SK-MEL-5 (cell line): ENCODE measurements at regions not wholly inside any gene's neighbourhood (a gene's known extent, or its start where the extent isn't known, plus 50 kb on each side); places are given as distances from the start of the nearest gene placed in this dataset.

Source experiments
- DNase-seq: peaks from one replicate; pipeline ENCODE4 v3.0.0-alpha.2; 2016; ENCODE audit warnings: low read depth, low spot score
- in situ Hi-C: cut with HindIII; loops from 2 replicates; pipeline ENCODE4 v1.10.0; 2016; ENCODE audit warnings: low sequenced_read_pairs, high pct_unique_total_duplicates, low pct_unique_long_range_greater_than_20kb
- small RNA-seq, 2 experiments: library from RNA; depleted of rRNA; stranded (forward); fragments of <200 nt; gene quantifications; one replicate each; pipeline ENCODE3, GENCODE V24; 2014

DNA sequence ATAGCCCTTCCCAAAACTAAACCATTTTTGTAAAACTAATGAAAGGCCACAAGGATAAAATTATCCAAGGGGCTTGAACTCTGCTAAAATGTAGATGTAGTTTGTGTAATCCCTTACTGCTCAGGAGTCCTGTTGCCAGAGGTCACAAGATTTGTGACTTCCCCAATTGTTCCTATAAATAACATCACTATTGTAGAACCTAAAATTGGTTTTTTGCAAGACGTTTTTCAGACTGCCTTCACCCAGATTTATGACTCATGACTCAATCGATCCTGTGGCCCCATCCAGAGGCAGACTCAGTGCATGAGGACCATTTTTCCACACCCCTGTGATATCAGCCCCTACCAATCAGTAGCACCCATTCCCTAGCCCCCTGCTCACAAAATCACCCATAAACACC, 61.5 kb upstream of the RASSF8 start:
- DNase-seq: no peak
- in situ Hi-C loops: no loop called here

- in situ Hi-C loops: no loop called here
Measured at GRCh38 chr12:25903603-25904245, 54.8 kb upstream of the RASSF8 start.

GRCh38 chr12:25904442-25904841, 54.0 kb upstream of the RASSF8 start:
- in situ Hi-C loops: no loop called here

More at GRCh38 chr12:25903603-25904245, 54.8 kb upstream of the RASSF8 start:
- no peak for DNase-seq

GRCh38 chr12:25906651-25907340, 51.7 kb upstream of the RASSF8 start:
- no peak for DNase-seq
- in situ Hi-C loops: no loop called here

More at GRCh38 chr12:25904442-25904841, 54.0 kb upstream of the RASSF8 start:
- no peak for DNase-seq

Small RNA genes in the stretch of these regions (small RNA-seq; reads per million reads assigned to genes)
- 0 to 0.05 reads per million in 2 experiments for gene RN7SKP262
